ENCODE measurements at regions not wholly inside any gene's neighbourhood (a gene's known extent, or its start where the extent isn't known, plus 50 kb on each side); places are given as distances from the start of the nearest gene placed in this dataset.

- no peak overlapping the region for H3K9ac ChIP-seq (ENCODE audit: low read depth in 1 of 2, low read length in 2 of 2)
- H3K36me3 ChIP-seq (ENCODE audit: control insufficient read depth in 1 of 2, insufficient read depth in 2 of 2, low read length in 2 of 2), result no peaks in the 10 kb centered on the region
- H3K4me3 ChIP-seq (ENCODE audit: low read depth in 1 of 2, low read length in 2 of 2), result no peak overlapping the region
- no peaks in the 10 kb centered on the region for H3K27me3 ChIP-seq (ENCODE audit: control insufficient read depth in 1 of 2, insufficient read depth in 2 of 2, low read length in 2 of 2)
- H3K9me3 ChIP-seq (ENCODE audit: control insufficient read depth in 1 of 2, low read length in 2 of 2), result peaks cover 0 to 11% of the 10 kb centered on the region in 2 donors
- H3K4me1 ChIP-seq (ENCODE audit: control insufficient read depth in 1 of 2, insufficient read depth in 2 of 2, low read length in 2 of 2), result no peaks in the 10 kb centered on the region
- H3K27ac ChIP-seq (ENCODE audit: low read depth, low read length), result no peak overlapping the region
Observed at GRCh38 chr14:82565825-82566224, 1032.2 kb upstream of the SEL1L start.

DNA sequence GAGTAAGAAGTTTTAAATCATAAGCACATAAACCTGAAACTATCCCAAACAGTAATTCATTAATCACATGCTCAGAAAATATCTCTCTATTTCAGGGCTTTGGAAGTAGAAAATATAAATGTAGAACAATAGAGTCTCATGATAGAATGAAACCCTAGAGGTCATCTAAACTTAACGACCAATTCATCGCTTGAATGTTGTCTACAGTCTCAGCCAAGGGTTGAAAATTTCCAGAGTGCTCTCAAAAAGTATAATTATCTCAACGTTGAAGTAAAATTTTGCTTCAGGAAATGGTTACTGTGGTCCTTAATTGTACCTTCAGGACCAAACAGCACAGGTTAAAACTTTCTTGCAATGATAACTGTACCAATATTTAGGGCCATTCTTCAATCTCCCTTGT is 1053.6 kb upstream of the SEL1L start:
- Histone ChIP-seq H3K27me3 (ENCODE audit: control insufficient read depth in 1 of 2, insufficient read depth in 2 of 2, low read length in 2 of 2) (no peaks in the 10 kb centered on the region), H3K9me3 (ENCODE audit: control insufficient read depth in 1 of 2, low read length in 2 of 2) (no peaks in the 10 kb centered on the region), H3K4me1 (ENCODE audit: control insufficient read depth in 1 of 2, insufficient read depth in 2 of 2, low read length in 2 of 2) (no peaks in the 10 kb centered on the region), H3K27ac (ENCODE audit: low read depth, low read length) (no peak overlapping the region), H3K9ac (ENCODE audit: low read depth in 1 of 2, low read length in 2 of 2) (no peak overlapping the region), H3K36me3 (ENCODE audit: control insufficient read depth in 1 of 2, insufficient read depth in 2 of 2, low read length in 2 of 2) (no peaks in the 10 kb centered on the region), H3K4me3 (ENCODE audit: low read depth in 1 of 2, low read length in 2 of 2) (no peak overlapping the region)

GRCh38 chr14:82595466-82595865 is 1061.8 kb upstream of the SEL1L start:
- Histone ChIP-seq H3K4me1 (ENCODE audit: control insufficient read depth in 1 of 2, insufficient read depth in 2 of 2, low read length in 2 of 2) (no peaks in the 10 kb centered on the region), H3K27me3 (ENCODE audit: control insufficient read depth in 1 of 2, insufficient read depth in 2 of 2, low read length in 2 of 2) (no peaks in the 10 kb centered on the region), H3K9me3 (ENCODE audit: control insufficient read depth in 1 of 2, low read length in 2 of 2) (no peaks in the 10 kb centered on the region), H3K36me3 (ENCODE audit: control insufficient read depth in 1 of 2, insufficient read depth in 2 of 2, low read length in 2 of 2) (no peaks in the 10 kb centered on the region), H3K27ac (ENCODE audit: low read depth, low read length) (no peak overlapping the region), H3K4me3 (ENCODE audit: low read depth in 1 of 2, low read length in 2 of 2) (no peak overlapping the region), H3K9ac (ENCODE audit: low read depth in 1 of 2, low read length in 2 of 2) (no peak overlapping the region)

DNA sequence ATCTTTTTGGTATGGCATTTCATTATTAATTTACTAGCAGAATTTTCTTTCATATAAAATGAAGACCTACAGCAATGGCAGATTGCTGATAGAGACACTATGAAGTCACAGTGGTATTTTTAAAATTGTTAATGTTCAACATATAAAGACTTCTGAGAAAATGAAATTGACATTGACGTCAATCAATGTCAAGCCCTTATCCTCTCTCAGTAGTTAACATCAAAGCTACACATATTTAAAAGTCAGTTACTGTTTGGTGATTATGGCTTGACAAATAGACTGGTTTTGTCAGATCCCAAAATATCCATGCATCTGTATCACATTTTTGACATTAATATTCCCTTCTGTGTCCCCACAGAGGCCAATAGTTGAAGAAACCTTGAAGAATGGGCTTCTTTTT is 1069.1 kb upstream of the SEL1L start:
- Histone ChIP-seq H3K4me3 (ENCODE audit: low read depth in 1 of 2, low read length in 2 of 2) (no peak overlapping the region), H3K27me3 (ENCODE audit: control insufficient read depth in 1 of 2, insufficient read depth in 2 of 2, low read length in 2 of 2) (no peaks in the 10 kb centered on the region), H3K9me3 (ENCODE audit: control insufficient read depth in 1 of 2, low read length in 2 of 2) (peaks cover 0 to 2% of the 10 kb centered on the region in 2 donors), H3K4me1 (ENCODE audit: control insufficient read depth in 1 of 2, insufficient read depth in 2 of 2, low read length in 2 of 2) (no peaks in the 10 kb centered on the region), H3K27ac (ENCODE audit: low read depth, low read length) (no peak overlapping the region), H3K9ac (ENCODE audit: low read depth in 1 of 2, low read length in 2 of 2) (no peak overlapping the region), H3K36me3 (ENCODE audit: control insufficient read depth in 1 of 2, insufficient read depth in 2 of 2, low read length in 2 of 2) (no peaks in the 10 kb centered on the region)

- Histone ChIP-seq H3K27ac (ENCODE audit: low read depth, low read length) (no peak overlapping the region), H3K9ac (ENCODE audit: low read depth in 1 of 2, low read length in 2 of 2) (no peak overlapping the region), H3K4me3 (ENCODE audit: low read depth in 1 of 2, low read length in 2 of 2) (no peak overlapping the region), H3K27me3 (ENCODE audit: control insufficient read depth in 1 of 2, insufficient read depth in 2 of 2, low read length in 2 of 2) (no peaks in the 10 kb centered on the region), H3K9me3 (ENCODE audit: control insufficient read depth in 1 of 2, low read length in 2 of 2) (peaks cover 0 to 2% of the 10 kb centered on the region in 2 donors), H3K36me3 (ENCODE audit: control insufficient read depth in 1 of 2, insufficient read depth in 2 of 2, low read length in 2 of 2) (no peaks in the 10 kb centered on the region), H3K4me1 (ENCODE audit: control insufficient read depth in 1 of 2, insufficient read depth in 2 of 2, low read length in 2 of 2) (no peaks in the 10 kb centered on the region)
Observed at GRCh38 chr14:82604819-82605218, 1071.2 kb upstream of the SEL1L start.

- H3K4me1 ChIP-seq (ENCODE audit: control insufficient read depth in 1 of 2, insufficient read depth in 2 of 2, low read length in 2 of 2), result no peaks in the 10 kb centered on the region
- H3K36me3 ChIP-seq (ENCODE audit: control insufficient read depth in 1 of 2, insufficient read depth in 2 of 2, low read length in 2 of 2), result no peaks in the 10 kb centered on the region
Observed at GRCh38 chr14:82621881-82622450, 1088.3 kb upstream of the SEL1L start.

GRCh38 chr14:82626156-82627066 is 1092.8 kb upstream of the SEL1L start:
- no peak overlapping the region for H3K27ac ChIP-seq (ENCODE audit: low read depth, low read length)
- H3K9ac ChIP-seq (ENCODE audit: low read depth in 1 of 2, low read length in 2 of 2), result no peak overlapping the region
- H3K27me3 ChIP-seq (ENCODE audit: control insufficient read depth in 1 of 2, insufficient read depth in 2 of 2, low read length in 2 of 2), result no peaks in the 10 kb centered on the region

More at GRCh38 chr14:82621881-82622450, 1088.3 kb upstream of the SEL1L start:
- Histone ChIP-seq H3K9me3 (ENCODE audit: control insufficient read depth in 1 of 2, low read length in 2 of 2) (peaks cover 0 to 7% of the 10 kb centered on the region in 2 donors), H3K27me3 (ENCODE audit: control insufficient read depth in 1 of 2, insufficient read depth in 2 of 2, low read length in 2 of 2) (no peaks in the 10 kb centered on the region), H3K27ac (ENCODE audit: low read depth, low read length) (no peak overlapping the region), H3K9ac (ENCODE audit: low read depth in 1 of 2, low read length in 2 of 2) (no peak overlapping the region), H3K4me3 (ENCODE audit: low read depth in 1 of 2, low read length in 2 of 2) (no peak overlapping the region)

DNA sequence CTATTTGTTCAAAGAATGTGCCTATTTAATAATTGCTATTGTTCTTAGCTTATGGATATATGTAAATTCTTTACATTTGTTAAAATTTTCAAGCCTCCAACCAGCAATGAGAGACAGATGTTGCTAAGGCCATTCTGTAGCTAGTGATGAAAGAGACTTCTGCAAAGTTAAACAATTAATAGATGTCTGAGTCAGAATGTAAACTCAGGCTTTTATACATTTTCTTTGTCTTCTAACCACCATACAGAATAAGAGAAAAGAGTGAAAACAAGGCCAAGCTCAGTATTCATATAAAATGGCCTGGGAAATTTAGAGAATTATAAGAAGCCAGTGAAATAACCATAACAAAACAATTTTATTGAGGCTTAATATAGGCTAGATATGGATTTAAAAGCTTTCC is 1102.3 kb upstream of the SEL1L start:
- H3K36me3 ChIP-seq (ENCODE audit: control insufficient read depth in 1 of 2, insufficient read depth in 2 of 2, low read length in 2 of 2), result no peaks in the 10 kb centered on the region
- H3K27me3 ChIP-seq (ENCODE audit: control insufficient read depth in 1 of 2, insufficient read depth in 2 of 2, low read length in 2 of 2), result no peaks in the 10 kb centered on the region
- no peaks in the 10 kb centered on the region for H3K4me1 ChIP-seq (ENCODE audit: control insufficient read depth in 1 of 2, insufficient read depth in 2 of 2, low read length in 2 of 2)

More at GRCh38 chr14:82626156-82627066, 1092.8 kb upstream of the SEL1L start:
- Histone ChIP-seq H3K4me3 (ENCODE audit: low read depth in 1 of 2, low read length in 2 of 2) (no peak overlapping the region), H3K9me3 (ENCODE audit: control insufficient read depth in 1 of 2, low read length in 2 of 2) (peaks cover 0 to 4% of the 10 kb centered on the region in 2 donors), H3K4me1 (ENCODE audit: control insufficient read depth in 1 of 2, insufficient read depth in 2 of 2, low read length in 2 of 2) (no peaks in the 10 kb centered on the region), H3K36me3 (ENCODE audit: control insufficient read depth in 1 of 2, insufficient read depth in 2 of 2, low read length in 2 of 2) (no peaks in the 10 kb centered on the region)

DNA sequence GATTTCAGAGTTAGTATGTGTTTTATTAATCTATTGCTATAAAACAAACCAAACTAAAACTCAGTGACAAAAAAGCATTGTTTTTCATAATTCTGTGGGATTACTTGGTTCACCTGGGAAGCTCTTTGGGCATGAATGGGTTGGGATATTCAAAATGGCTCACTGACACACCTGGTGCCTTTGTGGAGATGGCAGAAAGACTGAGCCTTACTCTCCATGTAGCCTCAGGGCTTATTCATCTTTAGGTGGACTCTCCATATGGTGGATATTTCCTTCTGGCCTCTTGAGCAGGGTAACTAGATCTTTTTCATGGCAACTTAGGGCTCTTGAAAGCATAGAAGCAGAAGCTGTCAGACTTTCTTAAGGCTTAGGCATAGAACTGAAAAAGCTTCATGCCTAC is 1102.8 kb upstream of the SEL1L start:
- no peaks in the 10 kb centered on the region for H3K36me3 ChIP-seq (ENCODE audit: control insufficient read depth in 1 of 2, insufficient read depth in 2 of 2, low read length in 2 of 2)
- no peaks in the 10 kb centered on the region for H3K4me1 ChIP-seq (ENCODE audit: control insufficient read depth in 1 of 2, insufficient read depth in 2 of 2, low read length in 2 of 2)
- no peak overlapping the region for H3K27ac ChIP-seq (ENCODE audit: low read depth, low read length)
- peaks cover 3 to 5% of the 10 kb centered on the region in 2 donors for H3K9me3 ChIP-seq (ENCODE audit: control insufficient read depth in 1 of 2, low read length in 2 of 2)
- H3K4me3 ChIP-seq (ENCODE audit: low read depth in 1 of 2, low read length in 2 of 2), result no peak overlapping the region
- H3K9ac ChIP-seq (ENCODE audit: low read depth in 1 of 2, low read length in 2 of 2), result no peak overlapping the region
- no peaks in the 10 kb centered on the region for H3K27me3 ChIP-seq (ENCODE audit: control insufficient read depth in 1 of 2, insufficient read depth in 2 of 2, low read length in 2 of 2)

More for the DNA sequence above, 1102.3 kb upstream of the SEL1L start:
- Histone ChIP-seq H3K9me3 (ENCODE audit: control insufficient read depth in 1 of 2, low read length in 2 of 2) (peaks cover 3 to 5% of the 10 kb centered on the region in 2 donors), H3K4me3 (ENCODE audit: low read depth in 1 of 2, low read length in 2 of 2) (no peak overlapping the region), H3K9ac (ENCODE audit: low read depth in 1 of 2, low read length in 2 of 2) (no peak overlapping the region), H3K27ac (ENCODE audit: low read depth, low read length) (no peak overlapping the region)

DNA sequence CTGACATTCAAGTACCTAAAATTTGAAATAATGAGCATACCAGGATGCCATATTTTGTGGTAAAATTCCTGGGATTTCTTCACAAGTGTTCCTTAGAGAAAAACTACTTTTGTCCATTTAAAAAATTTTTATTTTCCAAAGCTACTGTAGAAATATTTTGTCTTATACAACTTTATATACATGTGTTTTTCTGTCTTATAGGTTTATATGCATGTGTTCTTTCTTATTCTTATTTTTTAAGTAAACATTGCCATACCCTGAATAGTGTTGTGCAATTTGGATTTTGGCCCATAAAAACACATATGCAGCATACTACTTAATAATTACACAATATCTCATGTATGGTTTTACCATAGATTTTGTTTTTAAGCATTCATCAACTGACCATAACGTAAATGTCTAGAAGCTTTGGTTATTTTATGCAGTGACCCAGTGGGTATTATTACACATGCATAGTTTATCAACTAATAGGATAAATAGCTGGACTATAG is 1107.4 kb upstream of the SEL1L start:
- Histone ChIP-seq H3K36me3 (ENCODE audit: control insufficient read depth in 1 of 2, insufficient read depth in 2 of 2, low read length in 2 of 2) (no peaks in the 10 kb centered on the region), H3K27ac (ENCODE audit: low read depth, low read length) (no peak overlapping the region), H3K4me1 (ENCODE audit: control insufficient read depth in 1 of 2, insufficient read depth in 2 of 2, low read length in 2 of 2) (no peaks in the 10 kb centered on the region), H3K9me3 (ENCODE audit: control insufficient read depth in 1 of 2, low read length in 2 of 2) (no peaks in the 10 kb centered on the region), H3K4me3 (ENCODE audit: low read depth in 1 of 2, low read length in 2 of 2) (no peak overlapping the region), H3K27me3 (ENCODE audit: control insufficient read depth in 1 of 2, insufficient read depth in 2 of 2, low read length in 2 of 2) (no peaks in the 10 kb centered on the region), H3K9ac (ENCODE audit: low read depth in 1 of 2, low read length in 2 of 2) (no peak overlapping the region)
